Astrocyte (in vitro differentiated cells and primary cell): ENCODE measurements at regions not wholly inside any gene's neighbourhood (a gene's known extent, or its start where the extent isn't known, plus 50 kb on each side); places are given as distances from the start of the nearest gene placed in this dataset.

Source experiments
- DNase-seq: peaks from one replicate; pipeline ENCODE4 v3.0.0-alpha.2; 2010; ENCODE audit warnings: low read depth
- FAIRE-seq: peaks from 2 replicates; lab custom pipeline; 2011; peaks lifted over from hg19 to GRCh38; lab: Jason Lieb, UNC
- H2AFZ ChIP-seq: 2 replicates; pipeline ENCODE4 v1.6.0; 2012; ENCODE audit warnings: low read depth, low read length, inconsistent platforms
- H3K27ac ChIP-seq: 2 replicates; pipeline ENCODE4 v1.5.1; 2011; ENCODE audit warnings: low read depth, low read length, inconsistent platforms
- H3K27me3 ChIP-seq: 2 replicates; pipeline ENCODE4 v1.6.0; 2011; ENCODE audit warnings: low read length, inconsistent platforms; ENCODE audit not compliant: insufficient read depth
- H3K36me3 ChIP-seq: 2 replicates; pipeline ENCODE4 v1.5.1; 2011; ENCODE audit warnings: low read length, inconsistent platforms; ENCODE audit not compliant: insufficient read depth
- H3K4me1 ChIP-seq: 2 replicates; pipeline ENCODE4 v1.5.1; 2011; ENCODE audit warnings: low read length, inconsistent platforms; ENCODE audit not compliant: insufficient read depth
- H3K4me2 ChIP-seq: 2 replicates; pipeline ENCODE4 v1.6.0; 2012; ENCODE audit warnings: low read length, inconsistent platforms
- H3K4me3 ChIP-seq: 2 replicates; pipeline ENCODE4 v1.5.1; 2011; ENCODE audit warnings: low read depth, mild to moderate bottlenecking, low read length, inconsistent platforms; ENCODE audit not compliant: insufficient read depth
- H3K79me2 ChIP-seq: 2 replicates; pipeline ENCODE4 v1.6.0; 2012; ENCODE audit warnings: mild to moderate bottlenecking, low read length, inconsistent platforms; ENCODE audit not compliant: insufficient read depth
- H3K9ac ChIP-seq: 2 replicates; pipeline ENCODE4 v1.6.0; 2012; ENCODE audit warnings: mild to moderate bottlenecking, low read length, inconsistent platforms
- H3K9me3 ChIP-seq: 2 replicates; pipeline ENCODE4 v1.5.1; 2012; ENCODE audit warnings: low read depth, mild to moderate bottlenecking, low read length, inconsistent platforms; ENCODE audit not compliant: insufficient read depth
- H4K20me1 ChIP-seq: 2 replicates; pipeline ENCODE4 v1.6.0; 2012; ENCODE audit warnings: low read length, inconsistent platforms; ENCODE audit not compliant: insufficient read depth
- H3K27ac Mint-ChIP-seq: one replicate; pipeline ENCODE4 v1.8.0; 2021; ENCODE audit warnings: mild to moderate bottlenecking, mixed read lengths; ENCODE audit not compliant: unreplicated experiment
- H3K27me3 Mint-ChIP-seq: one replicate; pipeline ENCODE4 v1.8.0; 2021; ENCODE audit warnings: low read depth, mixed read lengths; ENCODE audit not compliant: unreplicated experiment
- H3K36me3 Mint-ChIP-seq: one replicate; pipeline ENCODE4 v1.8.0; 2021; ENCODE audit warnings: low read depth, mixed read lengths; ENCODE audit not compliant: unreplicated experiment
- H3K4me1 Mint-ChIP-seq: one replicate; pipeline ENCODE4 v1.8.0; 2021; ENCODE audit warnings: low read depth, mixed read lengths; ENCODE audit not compliant: unreplicated experiment
- H3K4me3 Mint-ChIP-seq: one replicate; pipeline ENCODE4 v1.8.0; 2021; ENCODE audit warnings: mild to moderate bottlenecking, moderate library complexity, mixed read lengths; ENCODE audit not compliant: unreplicated experiment
- H3K9me3 Mint-ChIP-seq: one replicate; pipeline ENCODE4 v1.8.0; 2021; ENCODE audit warnings: mild to moderate bottlenecking, mixed read lengths; ENCODE audit not compliant: unreplicated experiment
- CTCF ChIP-seq: IDR thresholded peaks from 2 replicates; pipeline ENCODE4 v1.5.1; 2011; ENCODE audit warnings: low read depth, mild to moderate bottlenecking, inconsistent platforms, low read length, moderate library complexity; ENCODE audit not compliant: insufficient read depth
- EZH2 ChIP-seq: IDR thresholded peaks from 2 replicates; pipeline ENCODE4 v1.6.1; 2012; ENCODE audit warnings: mild to moderate bottlenecking, low read length, inconsistent platforms; ENCODE audit not compliant: insufficient read depth

- Histone ChIP-seq H3K9ac (no peak overlapping the region), H3K9me3 (peaks cover 12% of the 10 kb centered on the region), H3K27me3 (no peaks in the 10 kb centered on the region), H3K27ac (no peak overlapping the region), H3K79me2 (no peaks in the 10 kb centered on the region), H3K4me2 (no peak overlapping the region), H3K4me1 (peaks cover 9% of the 10 kb centered on the region), H3K36me3 (no peaks in the 10 kb centered on the region), H2AFZ (no peak overlapping the region), H3K4me3 (no peak overlapping the region), H4K20me1 (no peaks in the 10 kb centered on the region)
- Mint-ChIP-seq H3K36me3 (peaks cover 2% of the 10 kb centered on the region), H3K4me3 (no peak overlapping the region), H3K27me3 (no peaks in the 10 kb centered on the region), H3K27ac (no peak overlapping the region), H3K9me3 (peaks cover 15% of the 10 kb centered on the region), H3K4me1 (peaks cover 13% of the 10 kb centered on the region)
- FAIRE-seq (no peak), DNase-seq (no peak)
- TF ChIP-seq CTCF, result no peak
- TF ChIP-seq EZH2, result no peak
These were observed 123.7 kb upstream of the DEPDC1 start for GRCh38 chr1:68620571-68620970.

DNA sequence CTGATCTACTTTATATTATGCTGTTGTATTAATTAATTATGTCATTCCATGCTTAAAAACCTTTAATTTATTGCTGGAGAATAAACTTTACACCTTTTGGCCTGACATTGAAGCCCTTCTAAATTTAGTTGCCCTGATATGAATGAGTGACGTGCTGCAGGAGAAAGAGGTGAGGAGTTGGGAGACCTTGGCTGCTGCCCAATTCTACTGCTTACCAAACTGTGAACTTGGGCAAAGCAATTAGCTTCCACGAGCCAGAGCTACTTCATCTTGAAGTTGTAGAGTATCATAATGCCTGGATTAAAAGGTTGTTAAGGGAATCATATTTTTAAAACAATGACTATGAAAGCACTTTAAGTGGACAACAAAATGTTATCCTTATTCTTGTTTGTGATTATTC, 126.8 kb upstream of the DEPDC1 start:
- no peak for TF ChIP-seq CTCF
- TF ChIP-seq EZH2, result no peak
- H3K4me1 ChIP-seq, result peaks cover 9% of the 10 kb centered on the region
- no peaks in the 10 kb centered on the region for H3K36me3 ChIP-seq
- H3K79me2 ChIP-seq, result no peaks in the 10 kb centered on the region
- FAIRE-seq, result no peak
- H3K27me3 ChIP-seq, result no peaks in the 10 kb centered on the region
- Mint-ChIP-seq H3K27ac (peak overlapping the region; percentile 86), H3K9me3 (peaks cover 15% of the 10 kb centered on the region), H3K4me1 (peaks cover 13% of the 10 kb centered on the region), H3K27me3 (no peaks in the 10 kb centered on the region), H3K36me3 (peaks cover 2% of the 10 kb centered on the region), H3K4me3 (no peak overlapping the region)
- peaks cover 12% of the 10 kb centered on the region for H3K9me3 ChIP-seq
- H2AFZ ChIP-seq, result no peak overlapping the region
- DNase-seq, result no peak
- H3K4me3 ChIP-seq, result no peak overlapping the region
- H3K9ac ChIP-seq, result no peak overlapping the region
- no peak overlapping the region for H3K27ac ChIP-seq
- H3K4me2 ChIP-seq, result no peak overlapping the region
- no peaks in the 10 kb centered on the region for H4K20me1 ChIP-seq

- H3K27me3 Mint-ChIP-seq, result no peaks in the 10 kb centered on the region
These were observed 127.4 kb upstream of the DEPDC1 start for GRCh38 chr1:68624233-68624632.

More at GRCh38 chr1:68624233-68624632, 127.4 kb upstream of the DEPDC1 start:
- FAIRE-seq (no peak), DNase-seq (peak; percentile 77)
- TF ChIP-seq EZH2, result no peak
- TF ChIP-seq CTCF, result no peak
- Histone ChIP-seq H3K4me2 (no peak overlapping the region), H2AFZ (no peak overlapping the region), H3K9ac (no peak overlapping the region), H3K27me3 (no peaks in the 10 kb centered on the region), H3K27ac (no peak overlapping the region), H3K4me1 (peaks cover 9% of the 10 kb centered on the region), H3K79me2 (no peaks in the 10 kb centered on the region), H4K20me1 (no peaks in the 10 kb centered on the region), H3K36me3 (no peaks in the 10 kb centered on the region), H3K4me3 (no peak overlapping the region), H3K9me3 (peaks cover 12% of the 10 kb centered on the region)
- H3K4me1 Mint-ChIP-seq, result peaks cover 13% of the 10 kb centered on the region
- peaks cover 15% of the 10 kb centered on the region for H3K9me3 Mint-ChIP-seq
- peaks cover 2% of the 10 kb centered on the region for H3K36me3 Mint-ChIP-seq
- H3K27ac Mint-ChIP-seq, result peak overlapping the region; percentile 86
- no peak overlapping the region for H3K4me3 Mint-ChIP-seq
